Stimulated activated CD8-positive, alpha-beta memory T cell treated with anti-CD3 and anti-CD28 coated beads, Interleukin-7, amount 100 ng/mL, for 4 hours (primary cell): ENCODE measurements at regions not wholly inside any gene's neighbourhood (a gene's known extent, or its start where the extent isn't known, plus 50 kb on each side); places are given as distances from the start of the nearest gene placed in this dataset.

Source experiments
- DNase-seq, 2 donors: peaks; one replicate each; pipeline ENCODE4 v3.0.0-alpha.2; 2020; ENCODE audit warnings: low read depth in 2 of 2

DNA sequence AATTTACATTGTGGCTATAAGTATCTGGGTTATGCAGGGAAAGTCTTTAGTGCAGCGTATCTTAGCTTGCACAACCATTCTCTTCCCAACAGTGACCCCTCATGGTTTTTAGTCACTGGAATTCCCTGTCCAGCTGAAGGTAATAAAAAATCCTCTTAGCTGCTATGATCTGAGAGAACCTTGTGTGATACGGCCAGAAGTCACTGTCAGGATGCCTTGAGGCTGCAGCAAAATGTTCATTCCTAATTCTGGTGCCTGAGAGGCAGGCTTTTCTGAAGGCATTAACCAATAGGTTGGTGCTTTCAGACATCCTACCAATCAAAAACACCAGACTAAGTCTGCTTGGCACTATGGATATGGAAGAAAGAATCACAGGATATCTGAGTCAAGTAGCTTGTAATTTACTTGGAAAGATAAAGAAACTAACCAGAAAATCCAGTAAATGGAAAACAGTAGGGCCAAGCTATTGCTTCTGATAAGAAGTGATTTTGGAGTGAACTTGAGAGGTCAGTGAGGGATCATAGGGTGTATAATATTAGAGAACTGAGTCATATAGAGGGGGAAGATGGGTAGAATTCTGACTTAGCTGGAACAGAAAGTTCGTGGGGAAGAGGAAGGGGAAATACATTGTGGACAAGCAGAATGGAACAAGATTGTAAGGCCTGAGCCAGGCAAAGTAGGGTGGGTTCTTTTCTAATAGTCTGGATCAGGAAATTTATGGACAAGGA is 89.0 kb upstream of the SLC14A2 start:
- DNase-seq = no peak

DNA sequence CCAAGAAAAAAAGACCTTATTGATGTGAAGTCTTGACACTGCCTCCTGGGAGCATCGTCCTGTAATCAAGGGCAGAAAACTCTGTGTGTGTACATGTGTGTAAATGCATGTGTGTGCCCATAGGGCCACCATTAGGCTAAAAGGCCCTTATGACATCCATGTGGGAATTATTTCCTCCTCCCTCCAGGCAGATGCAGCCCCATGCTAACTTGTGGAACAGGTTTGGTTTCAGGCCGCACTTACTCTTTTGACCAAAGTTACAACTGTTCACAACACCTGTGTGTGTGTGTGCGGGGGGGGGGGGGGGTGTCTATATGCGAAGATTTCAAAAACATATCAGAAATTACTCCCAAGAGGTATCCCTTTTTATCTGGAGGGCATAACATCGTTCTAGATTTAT is 87.4 kb upstream of the SLC14A2 start:
- DNase-seq = no peak

DNA sequence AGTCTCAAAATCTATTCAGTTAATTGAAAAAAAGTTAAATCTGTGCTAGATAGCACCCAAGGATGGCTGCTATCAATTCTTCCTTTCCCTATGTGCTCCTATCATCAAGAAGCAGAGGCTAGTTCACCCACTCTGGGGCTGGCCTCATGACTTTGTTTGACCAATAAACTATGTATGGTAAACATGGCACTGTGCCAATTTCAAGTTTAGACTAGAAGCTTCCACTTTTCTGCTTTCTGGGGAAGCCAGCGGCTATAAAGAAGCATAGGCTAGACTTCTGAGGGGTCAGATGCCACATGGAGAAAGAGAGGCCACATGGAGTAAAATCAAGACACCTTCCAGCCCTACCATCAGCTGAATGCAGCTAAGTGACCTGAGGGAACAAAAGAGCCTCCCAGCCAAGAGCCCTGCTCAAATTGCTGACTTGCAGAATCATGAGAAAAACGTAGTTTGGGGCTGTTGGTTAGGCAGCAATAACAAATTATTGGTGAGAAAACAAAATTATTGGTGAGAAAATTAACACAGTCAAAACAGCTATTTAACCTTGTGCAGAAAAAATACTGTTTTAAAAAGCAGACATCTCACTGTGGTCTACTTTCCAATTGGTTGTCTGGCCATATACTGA is 86.5 kb upstream of the SLC14A2 start:
- DNase-seq = no peak

DNA sequence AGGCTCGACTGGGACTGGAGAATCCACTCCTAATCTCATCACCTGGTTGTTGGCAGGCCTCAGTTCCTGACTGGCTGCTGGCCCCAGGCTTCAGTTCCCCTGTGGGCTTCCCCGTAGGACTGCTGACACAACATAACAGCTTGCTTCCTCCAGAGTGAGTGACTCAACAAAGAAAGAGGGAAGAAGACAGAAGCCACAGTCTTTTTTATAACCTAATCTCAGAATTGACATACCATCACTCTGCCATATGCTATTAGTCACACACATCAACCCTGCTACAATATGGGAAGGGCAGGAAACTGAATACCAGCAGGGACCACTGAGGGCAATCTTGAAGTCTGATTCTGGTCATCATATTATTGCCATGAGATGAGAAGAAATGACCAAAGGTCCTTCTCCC is 76.8 kb upstream of the SLC14A2 start:
- no peak for DNase-seq

DNA sequence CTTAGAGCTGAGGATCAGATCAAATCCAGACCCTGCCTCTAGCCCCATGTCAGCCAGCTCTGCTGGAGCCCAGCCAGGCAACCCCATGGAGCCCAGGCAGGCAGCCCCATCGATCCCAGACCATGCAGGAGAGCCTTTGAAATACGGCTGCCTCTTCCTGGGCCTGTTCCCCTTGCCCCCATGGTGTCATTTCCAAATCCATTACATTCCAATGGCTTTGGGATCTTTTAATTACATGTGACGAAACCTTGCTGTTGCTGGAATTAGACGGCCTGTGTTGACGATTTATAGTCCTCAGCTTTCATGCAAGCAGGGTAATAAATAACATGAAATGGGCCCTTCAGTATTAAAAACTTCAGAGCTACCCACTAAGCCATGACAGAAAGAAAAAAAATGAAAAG is 75.8 kb upstream of the SLC14A2 start:
- no peak for DNase-seq

DNA sequence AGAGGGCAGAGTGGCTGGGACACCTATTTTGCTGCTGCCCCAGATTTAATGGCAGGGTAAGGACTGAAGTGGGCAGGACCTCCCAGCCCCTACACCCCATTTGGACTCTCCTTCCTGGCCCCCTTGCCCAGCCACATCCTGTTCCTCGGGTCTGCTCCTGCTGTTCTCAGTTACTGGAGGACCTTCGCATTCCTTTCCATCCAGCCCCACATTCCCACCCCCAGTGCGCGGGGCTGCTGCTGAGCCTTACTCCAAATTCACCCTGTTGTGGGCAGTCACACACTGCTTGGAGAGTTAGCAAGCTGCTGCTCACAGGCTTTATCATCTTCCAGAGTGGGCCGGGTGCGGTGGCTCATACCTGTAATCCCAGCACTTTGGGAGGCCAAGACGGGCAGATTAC is 75.2 kb upstream of the SLC14A2 start:
- no peak for DNase-seq

DNA sequence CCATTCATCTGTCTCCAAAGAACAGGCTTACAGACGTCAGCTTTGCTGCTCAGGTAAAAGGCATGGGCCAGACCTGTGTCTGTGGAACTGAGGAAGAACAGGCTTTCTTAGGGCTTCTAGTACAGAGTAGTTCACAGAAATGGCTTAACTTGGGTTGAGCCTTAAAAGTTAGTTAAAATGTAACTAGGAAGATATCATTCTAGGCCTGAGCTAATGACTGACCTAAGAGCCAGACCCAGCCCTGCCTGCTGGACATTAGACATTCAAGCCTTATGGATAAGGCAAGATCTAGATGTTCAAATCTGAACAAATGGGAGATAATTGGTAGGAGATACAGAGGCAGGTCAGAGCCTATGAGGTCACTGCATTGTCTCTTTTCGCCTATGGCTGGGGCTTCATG is 73.9 kb upstream of the SLC14A2 start:
- no peak for DNase-seq

DNA sequence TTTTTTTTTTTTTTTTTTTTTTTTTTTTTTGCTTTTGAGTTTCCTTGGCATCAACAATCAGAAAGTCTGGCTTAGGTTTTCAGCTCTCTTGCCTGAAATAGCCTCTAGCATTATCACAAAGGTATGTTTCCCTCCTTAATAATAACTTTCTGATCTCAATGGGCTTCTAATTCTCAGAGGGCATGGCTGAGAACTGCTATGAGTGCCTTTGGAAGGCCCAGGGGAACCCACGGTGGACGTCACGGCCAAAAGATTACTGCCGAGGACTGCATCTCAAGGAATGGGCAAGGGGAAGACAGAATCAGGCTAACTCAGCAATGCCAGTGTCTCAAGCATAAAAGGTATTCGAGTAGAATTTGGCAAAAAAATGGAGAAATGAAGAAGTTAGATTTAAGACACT is 73.2 kb upstream of the SLC14A2 start:
- DNase-seq = no peak

DNA sequence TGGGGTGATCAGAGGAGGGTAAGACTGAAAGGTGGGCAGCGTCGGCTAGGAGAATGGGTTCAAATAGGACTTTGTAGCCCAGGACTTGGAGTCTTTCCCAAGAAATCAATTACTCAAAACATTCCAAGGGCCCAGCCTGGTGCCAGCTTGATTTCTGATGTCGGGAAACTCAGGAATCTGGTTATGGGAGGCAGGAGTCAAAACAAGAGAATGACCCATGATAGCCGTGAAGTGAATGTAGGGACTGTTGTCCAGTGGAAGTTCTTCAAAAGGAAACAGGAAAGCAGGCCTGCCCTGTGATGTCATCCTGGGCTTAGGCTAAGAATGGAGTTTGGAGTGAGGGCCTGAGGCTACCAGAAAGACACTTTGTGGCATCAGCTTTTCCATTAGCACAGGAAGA is 67.4 kb upstream of the SLC14A2 start:
- DNase-seq = no peak

DNA sequence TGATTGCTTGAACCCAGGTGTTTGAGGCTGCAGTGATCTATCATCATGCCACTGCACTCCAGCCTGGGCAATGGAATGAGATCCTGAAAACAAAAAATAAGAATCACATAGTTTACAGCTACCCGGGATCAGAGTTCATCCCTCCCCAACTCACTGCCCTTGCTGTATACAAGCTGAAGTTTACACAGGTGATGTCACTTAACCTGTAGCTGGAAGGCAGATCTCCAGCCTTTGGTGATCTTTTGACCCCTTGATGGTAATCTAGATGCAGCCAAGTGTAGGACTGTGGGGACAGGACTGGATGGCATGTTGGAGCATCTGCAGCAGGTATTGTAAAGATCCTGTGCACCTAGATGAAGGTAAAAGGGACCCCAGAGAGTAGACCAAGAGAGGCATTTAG is 66.7 kb upstream of the SLC14A2 start:
- DNase-seq = no peak

DNA sequence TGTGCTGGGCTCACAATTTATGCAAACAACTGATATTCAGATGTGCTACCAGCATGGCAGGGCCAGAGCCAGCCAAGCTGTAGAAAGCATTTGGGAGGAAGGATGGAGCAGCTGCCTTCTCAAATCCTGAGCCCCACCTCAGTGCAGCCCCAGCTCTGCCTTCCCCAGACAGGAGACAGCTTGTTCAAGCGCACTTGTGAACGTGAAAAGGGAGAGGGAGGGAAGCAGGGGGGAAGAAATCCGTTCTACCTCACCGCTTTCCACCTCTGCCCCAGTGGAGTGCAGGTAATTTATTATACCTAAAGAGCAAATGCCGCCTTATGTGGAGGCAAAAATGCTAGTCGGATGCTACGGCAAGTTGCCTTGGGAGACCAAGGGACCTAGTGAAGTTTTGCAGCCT is 66.0 kb upstream of the SLC14A2 start:
- no peak for DNase-seq

DNA sequence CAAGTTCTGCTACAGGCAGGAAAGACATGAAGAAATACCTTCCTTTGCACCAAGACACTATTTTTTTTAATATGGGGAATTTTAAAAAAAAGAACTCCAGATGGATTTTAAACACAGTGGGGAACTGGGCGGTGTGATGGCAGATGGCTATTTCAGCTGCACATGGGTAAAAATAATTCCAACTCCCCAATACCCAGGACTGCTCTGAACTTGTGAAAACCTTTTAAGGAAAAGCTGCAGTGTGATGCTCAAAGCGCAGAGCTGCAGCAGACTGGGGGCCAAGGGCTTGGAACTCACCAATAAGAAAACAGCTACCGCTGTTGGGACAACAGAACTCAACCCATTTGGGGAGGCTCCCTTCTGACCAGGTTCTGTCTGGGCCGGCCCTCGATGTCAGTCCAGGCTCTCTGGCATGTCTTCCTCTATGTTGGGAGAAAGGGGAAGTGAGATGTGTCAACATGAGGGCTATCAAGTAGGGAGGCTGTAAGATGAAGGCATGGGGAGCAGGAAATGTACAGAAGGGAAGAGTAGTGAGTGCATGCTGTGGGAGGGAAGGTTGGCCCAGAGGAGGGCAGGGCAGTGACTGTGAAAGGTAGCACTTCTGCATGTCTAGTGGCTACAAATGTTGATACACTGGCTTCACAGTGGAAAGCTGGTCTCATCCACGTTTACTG is 64.0 kb upstream of the SLC14A2 start:
- DNase-seq = no peak

DNA sequence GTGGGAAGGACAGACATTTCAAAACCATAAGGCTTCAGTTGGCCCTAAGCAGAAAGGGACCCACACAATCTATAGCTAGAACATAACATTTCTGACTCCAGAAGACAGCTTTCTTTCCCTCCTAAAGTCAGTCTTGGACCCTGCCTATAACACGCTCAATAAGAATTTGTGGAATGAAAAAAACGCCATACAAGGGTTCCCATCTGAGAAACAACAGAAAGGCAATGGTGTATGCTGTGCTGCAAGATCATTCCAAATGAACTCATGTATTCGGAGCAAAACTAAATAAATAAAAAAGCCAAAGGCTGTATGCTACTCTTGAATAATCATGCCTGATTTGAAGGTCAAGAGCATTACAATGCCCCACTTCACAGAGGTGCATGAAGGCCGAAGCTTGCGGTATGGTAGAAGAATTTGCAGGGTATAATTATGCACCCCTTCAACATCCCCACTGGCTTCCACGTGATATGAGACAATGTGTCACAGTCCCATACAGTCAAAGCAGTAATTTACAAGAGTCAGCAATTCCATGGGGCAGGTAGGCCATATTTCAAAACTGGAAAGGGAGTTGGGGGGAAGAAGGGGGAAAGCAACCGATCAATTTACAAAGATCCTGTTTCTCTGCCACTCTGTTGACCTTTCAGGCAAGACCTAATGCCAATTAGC is 61.4 kb upstream of the SLC14A2 start:
- no peak for DNase-seq

DNA sequence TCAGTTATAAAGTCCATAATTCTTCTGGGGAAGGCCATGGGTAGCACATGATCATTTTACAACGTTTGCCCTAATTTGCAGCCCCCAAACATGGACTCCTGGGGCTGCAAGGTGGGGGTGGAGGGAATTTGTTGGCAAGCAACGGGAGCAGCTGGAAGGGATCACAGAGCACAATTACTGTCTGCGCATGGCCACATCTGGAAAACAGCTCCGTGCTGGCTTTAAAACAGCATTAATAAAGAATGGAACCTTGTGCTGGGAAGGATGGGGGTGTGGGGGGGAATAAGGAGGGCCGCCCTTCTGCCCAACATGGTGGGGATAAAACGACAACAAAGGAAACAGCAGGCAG is 60.9 kb upstream of the SLC14A2 start:
- DNase-seq = no peak

DNA sequence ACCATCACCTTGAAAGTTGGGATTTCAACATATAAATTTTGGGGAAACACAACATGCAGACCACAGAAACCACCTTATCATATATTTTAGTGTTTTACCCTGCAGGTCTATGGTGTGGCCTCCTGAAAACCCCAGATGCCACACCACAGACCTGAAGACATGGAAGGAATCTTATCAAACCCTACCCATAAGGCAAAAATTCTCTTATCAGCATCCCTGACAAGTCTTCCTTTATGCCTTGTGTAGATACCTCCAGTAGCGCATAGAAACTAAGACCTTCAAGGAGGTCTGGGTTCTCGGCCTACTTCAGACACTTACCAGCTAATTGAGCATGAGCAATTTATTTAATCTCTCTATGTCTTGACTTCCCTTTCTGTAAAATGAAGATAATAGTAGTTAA is 59.1 kb upstream of the SLC14A2 start:
- DNase-seq = no peak

DNA sequence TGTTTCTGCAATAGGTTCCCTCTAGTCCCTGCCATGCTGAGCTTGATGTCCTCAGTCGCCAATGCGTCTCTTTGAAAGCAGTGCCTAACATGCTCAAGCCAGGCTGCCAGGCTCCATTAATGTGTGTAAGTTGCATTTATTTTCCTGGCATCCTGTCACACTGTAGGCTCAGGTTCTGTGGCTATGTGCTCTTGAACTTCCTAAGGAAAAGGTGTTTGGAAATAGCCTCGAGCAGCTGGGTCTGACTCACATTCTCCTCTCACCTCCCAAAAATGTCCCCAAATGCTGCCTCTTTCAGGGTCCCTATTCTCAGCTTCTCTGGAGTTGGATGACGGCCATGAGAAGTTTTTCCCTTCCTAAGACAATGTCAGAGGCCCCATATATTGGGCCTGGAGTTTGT is 58.0 kb upstream of the SLC14A2 start:
- DNase-seq = no peak

DNA sequence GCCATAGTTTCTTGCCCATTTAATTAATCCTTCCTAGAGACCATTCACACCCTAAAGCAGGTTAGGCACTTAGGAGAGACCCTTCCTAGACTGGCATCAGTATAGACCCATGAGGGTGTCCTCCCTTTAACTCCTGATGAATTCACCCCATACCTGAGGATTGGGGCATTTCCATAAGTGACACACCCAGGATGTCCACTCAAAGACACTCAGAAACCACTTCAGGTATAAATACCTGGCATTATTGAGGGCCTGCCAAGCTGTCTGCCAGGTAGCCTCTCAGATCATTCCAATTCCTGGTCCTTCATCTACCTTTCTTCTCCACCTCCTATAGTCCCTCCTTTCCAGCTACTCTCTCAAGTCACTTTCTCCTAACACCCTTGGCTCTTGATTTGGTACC is 57.5 kb upstream of the SLC14A2 start:
- DNase-seq = no peak

DNA sequence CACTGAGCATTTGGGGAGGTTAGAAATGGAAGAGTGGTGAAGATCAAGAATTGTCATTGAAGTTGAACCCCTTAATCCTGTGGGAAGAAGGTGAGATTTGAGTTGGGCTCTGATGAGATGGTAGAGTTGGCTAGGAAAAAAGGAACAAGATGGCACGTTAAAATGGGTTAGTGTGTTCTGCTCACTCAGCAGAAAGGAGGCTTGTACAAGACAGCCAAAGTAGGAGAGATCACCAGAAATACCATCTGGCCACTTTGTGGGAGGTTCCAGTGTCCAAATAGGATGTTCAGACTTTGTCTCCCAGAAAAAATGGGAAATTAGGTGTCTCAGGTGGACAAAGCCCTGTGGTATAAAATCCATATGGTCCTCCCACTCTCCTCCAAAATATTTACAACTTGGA is 56.0 kb upstream of the SLC14A2 start:
- no peak for DNase-seq

DNA sequence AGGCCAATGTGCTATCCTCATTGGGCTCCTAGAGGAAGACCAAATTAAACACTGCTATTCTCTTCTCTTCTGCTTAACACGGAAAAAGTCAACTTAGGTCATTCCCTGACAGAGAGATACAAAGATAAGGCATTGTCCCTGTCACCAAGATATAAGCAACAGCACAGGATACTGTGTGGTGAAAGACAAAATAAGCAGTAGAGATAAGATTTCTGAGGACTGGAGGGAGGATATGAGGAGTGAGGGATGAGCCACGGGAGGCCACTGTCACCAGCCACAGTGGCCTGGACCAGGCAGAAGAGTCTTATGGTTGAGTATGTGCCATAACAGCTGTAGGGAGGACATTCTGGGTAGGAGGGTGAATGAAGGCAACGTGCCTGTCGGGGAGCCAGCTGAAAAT is 54.4 kb upstream of the SLC14A2 start:
- no peak for DNase-seq

DNA sequence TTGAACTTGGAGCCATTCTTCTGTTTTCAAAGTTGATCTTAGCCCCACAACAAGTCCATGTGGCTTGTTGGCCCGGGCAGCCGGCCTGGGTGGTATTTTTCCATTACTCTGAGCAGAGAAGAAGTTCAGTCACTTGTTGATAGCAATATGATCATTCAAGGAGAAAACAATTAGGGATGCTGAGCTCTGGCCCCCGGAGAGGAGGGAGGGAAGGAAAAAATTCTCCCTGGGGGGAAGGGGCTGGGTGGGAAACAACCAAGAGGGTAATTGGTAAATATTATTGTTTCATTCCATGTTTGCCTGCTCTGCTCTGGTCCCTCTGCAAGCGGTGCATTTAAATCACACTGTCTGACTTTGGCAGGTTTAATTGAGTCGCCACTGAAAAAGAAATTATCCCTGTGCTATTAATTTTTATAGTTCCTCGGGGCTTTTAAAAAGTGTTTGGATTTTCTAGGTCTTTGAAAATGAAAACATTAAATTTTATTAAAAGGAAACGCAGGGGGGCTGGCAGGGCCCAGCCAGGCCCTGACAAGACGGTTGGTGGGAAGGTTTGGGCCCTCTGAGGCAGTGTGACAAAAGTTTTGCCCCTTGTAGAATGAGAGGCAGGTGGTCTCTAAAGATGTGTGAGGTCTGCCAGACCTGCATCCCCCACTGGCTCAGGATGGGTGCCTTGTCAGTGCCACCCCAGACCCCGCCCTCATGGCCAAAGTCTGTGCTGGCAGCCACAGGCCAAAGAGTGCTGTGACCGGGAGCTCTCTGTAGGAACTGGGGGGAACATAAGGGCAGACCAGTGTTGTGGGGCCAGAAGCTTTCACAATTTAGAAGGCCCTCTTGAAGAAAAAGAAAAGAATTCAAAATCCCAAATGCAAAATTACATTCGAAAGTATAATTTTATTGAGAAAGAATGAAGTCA is 52.5 kb upstream of the SLC14A2 start:
- no peak for DNase-seq

DNA sequence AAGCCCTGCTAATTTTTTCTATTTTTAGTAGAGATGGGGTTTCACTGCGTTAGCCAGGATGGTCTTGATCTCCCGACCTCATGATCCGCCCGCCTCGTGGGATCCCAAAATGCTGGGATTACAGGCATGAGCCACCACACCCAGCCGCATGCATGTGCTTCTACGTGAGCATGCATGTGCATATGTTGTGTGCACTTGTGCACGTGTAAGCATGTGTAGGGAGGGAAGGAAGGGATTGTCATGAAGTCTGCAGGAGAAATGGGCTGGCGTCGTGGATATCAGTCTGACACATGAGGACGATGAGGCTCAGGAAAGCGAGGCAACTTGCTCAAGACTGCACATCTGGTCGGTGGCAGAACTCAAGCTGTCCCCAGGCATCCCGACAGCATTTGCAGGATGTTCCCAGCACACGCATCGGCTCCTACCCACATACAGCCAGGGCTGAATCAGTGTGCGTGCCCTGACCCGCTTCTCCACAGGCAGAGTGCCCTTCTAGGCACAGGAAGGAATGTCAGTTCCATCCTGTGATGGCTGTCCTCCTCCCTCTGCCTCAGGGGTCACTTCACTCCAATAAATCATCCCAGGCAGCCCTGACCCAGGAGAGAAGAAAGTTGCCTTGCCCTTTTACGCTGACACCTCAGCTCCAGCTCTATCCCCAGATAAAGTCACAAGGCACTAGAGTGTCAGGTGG is 49.9 kb upstream of the SLC14A2 start:
- no peak for DNase-seq
